B cell (primary cell): ENCODE measurements at regions not wholly inside any gene's neighbourhood (a gene's known extent, or its start where the extent isn't known, plus 50 kb on each side); places are given as distances from the start of the nearest gene placed in this dataset.

Experiments used
- ATAC-seq: fragments of 200-7000 bp; cut with Tn5 transposase; one replicate; pipeline ENCODE4 v1.10.0; 2021; ENCODE audit warnings: low read depth, mild to moderate bottlenecking, moderate number of reproducible peaks, moderate library complexity
- CTCF ChIA-PET: fragments of 350-600 bp; sonication (Branson Sonifier 250); formaldehyde crosslinking; loops from one replicate; lab custom pipeline; 2021; ENCODE audit warnings: antibody characterized with exemption, inconsistent platforms; lab: Charles Lee
- POLR2A ChIA-PET: fragments of 350-600 bp; sonication (Branson Sonifier 250); formaldehyde crosslinking; loops from one replicate; lab custom pipeline; 2021; ENCODE audit warnings: antibody characterized with exemption; lab: Charles Lee
- DNase-seq: peaks from one replicate; pipeline ENCODE4 v3.0.0; 2013
- H2AFZ ChIP-seq: 2 replicates; pipeline ENCODE4 v1.6.1; 2012; ENCODE audit warnings: mild to moderate bottlenecking, low read depth, low read length; ENCODE audit not compliant: insufficient read depth, poor library complexity, severe bottlenecking
- H3K27ac ChIP-seq, 2 donors: 1 replicate in 1 of 2; 2 replicates in 1 of 2; pipeline ENCODE4 v1.5.1; 2012 to 2013; ENCODE audit warnings: low read length in 2 of 2, mild to moderate bottlenecking in 2 of 2, moderate library complexity in 1 of 2
- H3K27me3 ChIP-seq, 4 experiments: fragments of 200-600 bp in 1 of 4; sonication (generic) in 1 of 4; replicated peaks in 1 of 4; 1 replicate in 2 of 4; 2 replicates in 2 of 4; pipeline versions ENCODE4 v1.6.1 to v1.7.0; 2013 to 2016; ENCODE audit warnings: low read length in 3 of 4, mild to moderate bottlenecking in 2 of 4, mixed read lengths in 1 of 4, moderate library complexity in 1 of 4; ENCODE audit not compliant: insufficient read depth in 4 of 4, control insufficient read depth in 3 of 4; ENCODE audit errors: control extremely low read depth in 1 of 4
- H3K36me3 ChIP-seq, 2 experiments: replicated peaks in 1 of 2; 1 replicate in 1 of 2; 2 replicates in 1 of 2; pipeline versions ENCODE4 v1.6.1 to v1.7.1; 2013; ENCODE audit warnings: low read length in 1 of 2; ENCODE audit not compliant: insufficient read depth in 2 of 2, control insufficient read depth in 1 of 2; ENCODE audit errors: control extremely low read depth in 1 of 2, extremely low read depth in 1 of 2
- H3K4me1 ChIP-seq, 2 donors: fragments of 200-600 bp in 1 of 2; sonication (generic) in 1 of 2; 1 replicate in 1 of 2; 2 replicates in 1 of 2; pipeline versions ENCODE4 v1.5.1 to v1.6.1; 2013 to 2017; ENCODE audit warnings: low read length in 2 of 2; ENCODE audit not compliant: control insufficient read depth in 2 of 2, insufficient read depth in 2 of 2
- H3K4me2 ChIP-seq: replicated peaks from 2 replicates; pipeline ENCODE3; 2012; ENCODE audit warnings: mild to moderate bottlenecking, low read depth, low read length; ENCODE audit not compliant: poor library complexity, severe bottlenecking
- H3K4me3 ChIP-seq, 5 experiments: fragments of 200-600 bp in 1 of 5; sonication (generic) in 1 of 5; 1 replicate in 3 of 5; 2 replicates in 2 of 5; pipeline versions ENCODE4 v1.5.1 to v1.7.0; 2011 to 2016; ENCODE audit warnings: low read length in 4 of 5, mild to moderate bottlenecking in 4 of 5, low read depth in 2 of 5, control low read depth in 1 of 5, moderate library complexity in 1 of 5; ENCODE audit not compliant: insufficient read depth in 1 of 5; ENCODE audit errors: control extremely low read depth in 1 of 5, extremely low read depth in 1 of 5
- H3K79me2 ChIP-seq: fragments of 200-600 bp; sonication (generic); one replicate; pipeline ENCODE4 v1.6.0; 2016; ENCODE audit warnings: low read length; ENCODE audit not compliant: control insufficient read depth, insufficient read depth
- H3K9ac ChIP-seq: fragments of 200-600 bp; sonication (generic); 2 replicates; pipeline ENCODE4 v1.6.1; 2017; ENCODE audit warnings: mild to moderate bottlenecking, low read length, moderate library complexity
- H3K9me3 ChIP-seq, 3 donors: one replicate each; pipeline versions ENCODE4 v1.6.1 to v1.7.1; 2013; ENCODE audit warnings: low read length in 2 of 3; ENCODE audit not compliant: control insufficient read depth in 2 of 3, insufficient read depth in 1 of 3; ENCODE audit errors: control extremely low read depth in 1 of 3
- H4K20me1 ChIP-seq: 2 replicates; pipeline ENCODE4 v1.6.0; 2012; ENCODE audit warnings: mild to moderate bottlenecking, low read length; ENCODE audit not compliant: insufficient read depth, control insufficient read depth, poor library complexity, severe bottlenecking
- H3K27ac Mint-ChIP-seq: one replicate; pipeline ENCODE4 v1.8.0; 2021; ENCODE audit warnings: mixed read lengths
- H3K27me3 Mint-ChIP-seq: one replicate; pipeline ENCODE4 v1.8.0; 2021; ENCODE audit warnings: mixed read lengths
- H3K4me1 Mint-ChIP-seq: one replicate; pipeline ENCODE4 v1.8.0; 2021; ENCODE audit warnings: mixed read lengths
- H3K4me3 Mint-ChIP-seq: one replicate; pipeline ENCODE4 v1.8.0; 2021; ENCODE audit warnings: mixed read lengths
- H3K9me3 Mint-ChIP-seq: one replicate; pipeline ENCODE4 v1.8.0; 2022; ENCODE audit warnings: mixed read lengths; ENCODE audit not compliant: insufficient read depth
- CTCF ChIP-seq: fragments of 200-600 bp; IDR thresholded peaks from one replicate; pipeline ENCODE4 v1.8.0; 2022; ENCODE audit warnings: antibody characterized with exemption, mild to moderate bottlenecking
- EZH2 ChIP-seq: IDR thresholded peaks from 2 replicates; pipeline ENCODE4 v1.6.1; 2012; ENCODE audit warnings: borderline replicate concordance, low read depth, mild to moderate bottlenecking, moderate library complexity, low read length; ENCODE audit not compliant: insufficient read depth, poor library complexity, severe bottlenecking
- WGBS: methylation state at CpG from one replicate; pipeline ENCODE4 v1.1.5; 2013; ENCODE audit warnings: missing lambda C conversion rate; ENCODE audit not compliant: insufficient coverage; 5-methylcytosine and 5-hydroxymethylcytosine counted together
- intact Hi-C: fragments of 100-400 bp; cut with micrococcal nuclease; formaldehyde crosslinking; loops from one replicate; pipeline ENCODE4 v1.10.0; 2022

DNA sequence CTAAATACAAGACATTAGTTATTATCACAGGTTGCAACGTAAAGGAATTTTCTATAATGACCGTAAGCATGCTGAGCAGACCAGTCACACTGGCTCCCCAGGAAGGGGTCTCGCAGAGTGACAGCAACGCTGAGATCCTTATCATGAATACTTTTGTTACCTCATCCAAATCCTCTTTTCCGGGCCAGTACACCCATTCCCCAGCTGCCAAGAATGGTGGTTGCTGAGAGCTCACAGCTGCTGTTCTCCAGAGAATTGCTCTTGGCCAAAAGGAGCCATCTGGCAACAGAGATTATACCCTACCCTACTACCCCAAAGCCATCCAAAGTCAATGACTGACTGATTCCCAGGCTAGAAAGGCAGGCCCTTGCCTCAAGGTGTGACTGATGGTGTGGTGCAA, 91.6 kb downstream of the FUNDC1 start:
- no peak overlapping the region for H3K9ac ChIP-seq
- no peak for ATAC-seq
- H3K4me1 ChIP-seq: no peaks in the 10 kb centered on the region
- TF ChIP-seq EZH2: no peak
- no peak for TF ChIP-seq CTCF
- Mint-ChIP-seq H3K4me1 (no peaks in the 10 kb centered on the region), H3K27me3 (no peaks in the 10 kb centered on the region), H3K4me3 (no peak overlapping the region), H3K27ac (no peak overlapping the region), H3K9me3 (no peaks in the 10 kb centered on the region)
- no peak for DNase-seq
- CTCF ChIA-PET: no interaction called here
- no peak overlapping the region for H2AFZ ChIP-seq
- H3K79me2 ChIP-seq: no peaks in the 10 kb centered on the region
- intact Hi-C loops: no loop called here
- POLR2A ChIA-PET: no interaction called here
- H3K4me3 ChIP-seq: no peak overlapping the region
- H3K36me3 ChIP-seq: no peaks in the 10 kb centered on the region
- WGBS: 93% methylated on average over 5 of the region's 5 CpGs
- no peak overlapping the region for H3K27ac ChIP-seq
- H3K4me2 ChIP-seq: no peak overlapping the region
- no peaks in the 10 kb centered on the region for H4K20me1 ChIP-seq
- no peaks in the 10 kb centered on the region for H3K9me3 ChIP-seq
- H3K27me3 ChIP-seq: no peaks in the 10 kb centered on the region

GRCh38 chrX:44447214-44447613, 95.4 kb downstream of the FUNDC1 start:
- Histone ChIP-seq H3K9ac (no peak overlapping the region), H3K4me1 (no peaks in the 10 kb centered on the region), H3K27ac (no peak overlapping the region), H3K27me3 (no peaks in the 10 kb centered on the region), H3K79me2 (no peaks in the 10 kb centered on the region), H2AFZ (no peak overlapping the region), H3K36me3 (no peaks in the 10 kb centered on the region), H3K4me3 (no peak overlapping the region), H4K20me1 (no peaks in the 10 kb centered on the region), H3K4me2 (no peak overlapping the region), H3K9me3 (no peaks in the 10 kb centered on the region)
- ATAC-seq (no peak), DNase-seq (no peak)
- H3K27ac Mint-ChIP-seq: no peak overlapping the region
- TF ChIP-seq CTCF (no peak), EZH2 (no peak)
- WGBS: no CpG with 5 or more reads among the region's 2 CpGs
- no peaks in the 10 kb centered on the region for H3K4me1 Mint-ChIP-seq
- POLR2A ChIA-PET: no interaction called here
- CTCF ChIA-PET: no interaction called here
- H3K4me3 Mint-ChIP-seq: no peak overlapping the region
- no peaks in the 10 kb centered on the region for H3K9me3 Mint-ChIP-seq
- H3K27me3 Mint-ChIP-seq: no peaks in the 10 kb centered on the region
- intact Hi-C loops: no loop called here
